GM18507 (cell line): ENCODE measurements at regions not wholly inside any gene's neighbourhood (a gene's known extent, or its start where the extent isn't known, plus 50 kb on each side); places are given as distances from the start of the nearest gene placed in this dataset.

ENCODE experiments used
- DNase-seq: peaks from one replicate; pipeline ENCODE4 v3.0.0; 2011; ENCODE audit warnings: low read depth; ENCODE audit not compliant: insufficient read length; ENCODE audit errors: extremely low spot score
- FAIRE-seq: peaks from 2 replicates; lab custom pipeline; 2011; peaks lifted over from hg19 to GRCh38; lab: Jason Lieb, UNC

DNA sequence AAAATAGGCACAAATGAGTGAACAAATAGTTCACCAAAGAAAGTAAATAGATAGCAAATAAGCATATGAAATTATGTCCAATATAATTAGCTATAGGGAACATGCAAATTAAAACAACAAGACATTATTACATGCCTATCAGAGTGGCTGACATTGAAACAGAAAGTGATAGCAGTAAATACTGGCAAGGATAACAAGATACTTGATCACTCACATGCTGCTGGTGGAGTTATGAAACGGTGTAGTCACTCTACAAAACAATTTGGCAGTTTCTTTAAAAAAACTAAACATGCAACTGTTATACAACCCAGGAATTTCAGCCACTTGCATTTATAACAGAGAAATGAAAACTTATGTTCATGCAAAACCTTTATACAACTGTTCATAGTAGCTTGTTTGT lies 439.2 kb upstream of the ACVR2A start:
- FAIRE-seq (no peak), DNase-seq (no peak)

DNA sequence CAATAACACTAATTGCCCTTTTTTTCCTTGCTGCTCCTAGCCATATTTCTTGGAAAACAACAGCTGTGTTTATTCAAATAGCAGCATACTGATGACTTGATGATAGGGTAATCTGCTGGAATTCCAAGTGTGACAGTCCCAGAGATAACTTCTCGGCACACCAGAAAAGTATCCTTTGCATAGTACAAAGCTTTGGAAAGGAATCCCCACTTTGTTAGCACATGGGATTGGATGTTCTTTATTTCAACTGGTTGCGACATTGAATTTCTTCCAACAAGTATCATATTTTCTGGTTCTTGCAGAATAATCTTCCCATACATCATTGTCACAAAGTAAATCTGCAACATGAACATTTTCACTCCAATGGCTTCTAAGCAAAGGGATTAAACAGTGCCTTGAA lies 445.8 kb upstream of the ACVR2A start:
- DNase-seq (no peak), FAIRE-seq (no peak)

DNA sequence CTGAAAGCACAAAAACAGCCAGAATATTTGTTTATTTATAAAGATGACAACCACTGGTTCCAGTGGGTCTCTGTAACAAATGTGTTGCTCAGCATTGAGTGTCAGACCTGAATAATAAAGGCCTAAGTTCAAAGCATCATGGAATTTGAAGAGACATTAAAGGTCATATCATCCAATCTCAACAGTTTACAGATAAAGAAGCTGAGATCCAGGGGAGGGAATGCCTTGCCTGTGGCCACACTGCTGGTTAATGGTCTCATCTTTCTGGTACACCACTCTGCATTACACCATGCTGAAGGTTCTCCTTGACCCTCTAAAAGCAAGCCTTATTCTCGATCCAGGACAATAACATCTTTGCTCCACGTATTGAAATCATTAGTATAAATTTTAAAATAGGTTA lies 446.5 kb upstream of the ACVR2A start:
- no peak for DNase-seq
- FAIRE-seq: no peak

- no peak for FAIRE-seq
These were observed 447.9 kb upstream of the ACVR2A start for GRCh38 chr2:147396890-147397289.

GRCh38 chr2:147394179-147394790 lies 450.5 kb upstream of the ACVR2A start:
- DNase-seq: no peak
- FAIRE-seq: no peak

More at GRCh38 chr2:147396890-147397289, 447.9 kb upstream of the ACVR2A start:
- DNase-seq: no peak

DNA sequence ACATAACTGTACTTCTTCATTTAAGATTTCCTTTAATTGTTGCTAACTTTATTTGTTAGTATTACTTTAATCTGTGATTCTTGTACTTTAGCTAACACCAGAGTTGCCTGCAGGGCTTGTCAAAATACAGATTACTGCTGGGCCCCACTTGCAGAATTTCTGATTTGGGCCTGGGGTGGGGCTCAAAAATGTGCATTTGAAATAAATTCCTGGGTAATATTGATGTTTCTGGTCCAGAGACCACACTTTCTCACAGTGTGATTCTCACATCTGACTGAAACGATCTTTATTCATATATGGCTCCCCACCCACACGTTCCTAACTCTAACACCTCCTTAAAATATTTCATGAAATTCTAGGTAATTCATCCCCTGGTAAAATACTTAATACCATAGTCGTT lies 452.6 kb upstream of the ACVR2A start:
- FAIRE-seq (no peak), DNase-seq (no peak)

GRCh38 chr2:147390475-147390874 lies 454.4 kb upstream of the ACVR2A start:
- no peak for DNase-seq
- FAIRE-seq: no peak

DNA sequence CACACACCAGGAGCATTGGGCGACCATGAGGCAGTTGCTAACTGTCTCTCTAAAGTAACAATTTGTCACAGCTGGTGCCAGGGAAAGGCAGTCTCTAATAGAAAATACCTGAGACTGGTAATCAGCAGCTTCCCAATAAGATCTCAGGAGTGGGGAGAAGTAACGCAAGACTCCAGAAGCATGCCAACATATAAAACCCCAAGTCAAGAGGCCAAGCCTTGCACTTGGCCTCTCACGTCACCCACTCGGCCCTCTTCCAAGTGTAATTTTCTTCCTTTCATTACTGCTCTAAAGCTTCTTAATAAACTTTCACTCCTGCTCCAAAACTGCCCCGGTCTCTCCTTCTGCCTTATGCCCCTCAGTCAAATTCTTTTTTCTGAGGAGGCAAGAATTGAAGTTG lies 455.6 kb upstream of the ACVR2A start:
- FAIRE-seq (no peak), DNase-seq (no peak)

- FAIRE-seq (no peak), DNase-seq (no peak)
These were observed 456.6 kb upstream of the ACVR2A start for GRCh38 chr2:147388217-147388616.

DNA sequence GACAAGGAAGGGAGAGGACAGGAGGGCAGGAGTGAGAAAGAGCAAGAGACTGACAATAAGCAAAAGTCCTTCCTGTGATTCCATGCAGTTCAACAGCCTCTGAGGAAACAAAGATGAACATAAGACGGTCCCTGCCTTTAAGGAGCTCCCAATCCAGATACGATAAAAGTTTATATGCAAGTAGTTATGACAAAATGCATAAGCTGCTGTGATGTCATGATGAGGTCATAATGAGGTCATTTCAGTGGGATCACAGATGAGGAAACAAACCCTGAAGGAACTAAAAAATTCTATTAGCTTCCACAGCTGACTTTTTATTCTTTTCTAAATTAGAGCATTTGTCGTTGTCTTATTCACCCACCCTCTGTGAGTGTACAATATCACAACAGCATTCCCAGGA lies 458.5 kb upstream of the ACVR2A start:
- DNase-seq (no peak), FAIRE-seq (no peak)

- FAIRE-seq (no peak), DNase-seq (no peak)
These were observed 459.2 kb upstream of the ACVR2A start for GRCh38 chr2:147385600-147385999.

- DNase-seq: no peak
- no peak for FAIRE-seq
These were observed 460.2 kb upstream of the ACVR2A start for GRCh38 chr2:147384659-147385058.

DNA sequence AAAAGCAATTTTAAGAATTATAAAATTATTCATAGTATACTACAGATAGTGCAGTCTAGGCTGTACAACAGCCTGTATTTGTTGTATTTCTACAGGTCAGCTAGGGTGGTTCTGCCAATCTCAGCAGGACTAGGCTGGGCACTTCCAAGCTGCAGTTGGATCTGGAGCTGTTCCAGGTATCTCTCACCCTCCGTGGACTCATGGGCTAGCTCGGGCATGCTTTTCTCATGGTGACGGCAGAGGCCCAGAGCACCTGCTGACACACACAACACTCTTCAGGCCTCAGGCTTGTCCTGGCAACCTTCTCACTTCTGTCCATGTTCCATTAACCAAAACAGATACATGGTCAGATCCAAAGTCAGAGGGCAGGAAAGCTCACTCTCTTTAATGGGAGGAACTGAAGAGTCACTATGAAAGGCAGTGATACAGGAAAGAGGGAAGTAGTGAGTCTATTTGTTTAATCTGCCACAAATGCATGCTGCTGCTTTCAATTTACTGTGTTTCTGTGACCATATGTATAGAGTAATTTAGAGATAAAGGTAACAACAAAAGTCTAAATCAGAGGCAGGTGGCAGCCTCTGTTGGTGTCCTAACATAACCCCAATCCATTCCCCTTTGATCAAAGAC lies 462.4 kb upstream of the ACVR2A start:
- FAIRE-seq: no peak

GRCh38 chr2:147378403-147378802 lies 466.4 kb upstream of the ACVR2A start:
- no peak for DNase-seq
- no peak for FAIRE-seq

More for the DNA sequence above, 462.4 kb upstream of the ACVR2A start:
- no peak for DNase-seq

DNA sequence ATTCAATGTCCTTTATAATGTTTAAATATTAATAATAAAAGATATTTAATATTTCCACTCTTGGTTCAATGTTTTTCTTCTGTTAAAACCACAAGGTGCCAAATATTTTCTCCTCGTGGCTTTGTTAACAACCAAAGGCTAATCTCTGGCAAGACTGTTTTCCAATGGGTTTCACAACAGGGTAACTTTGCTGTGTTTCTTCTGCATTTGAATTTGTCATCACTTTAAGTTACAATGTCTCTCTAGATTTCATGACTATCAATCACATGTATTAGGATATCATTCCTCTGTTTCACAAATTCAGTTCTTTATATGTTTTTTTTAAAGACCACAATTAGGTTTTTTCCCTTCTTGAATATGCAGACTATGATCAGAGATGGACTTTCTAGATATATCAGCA lies 469.8 kb upstream of the ACVR2A start:
- no peak for DNase-seq
- no peak for FAIRE-seq

DNA sequence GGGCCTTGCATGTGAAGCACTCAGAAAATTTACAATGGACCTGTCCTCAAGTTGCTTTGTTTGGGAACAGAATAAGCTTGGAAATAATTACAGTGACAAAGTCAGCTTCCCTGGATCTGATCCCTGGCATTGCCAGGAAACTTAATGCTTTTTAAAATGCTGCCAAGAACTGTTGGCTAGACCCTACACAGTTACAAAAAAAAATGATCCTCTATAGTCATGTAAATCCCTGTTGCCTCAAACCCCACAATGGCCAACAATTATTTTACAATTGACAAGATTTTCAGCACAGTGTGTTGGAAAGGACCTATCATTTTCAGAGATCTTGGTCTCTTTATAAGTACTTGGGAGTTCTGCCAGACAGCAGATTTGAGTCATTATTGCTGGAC lies 470.4 kb upstream of the ACVR2A start:
- no peak for FAIRE-seq
- DNase-seq: no peak

- DNase-seq (no peak), FAIRE-seq (no peak)
These were observed 470.9 kb upstream of the ACVR2A start for GRCh38 chr2:147373800-147374422.

DNA sequence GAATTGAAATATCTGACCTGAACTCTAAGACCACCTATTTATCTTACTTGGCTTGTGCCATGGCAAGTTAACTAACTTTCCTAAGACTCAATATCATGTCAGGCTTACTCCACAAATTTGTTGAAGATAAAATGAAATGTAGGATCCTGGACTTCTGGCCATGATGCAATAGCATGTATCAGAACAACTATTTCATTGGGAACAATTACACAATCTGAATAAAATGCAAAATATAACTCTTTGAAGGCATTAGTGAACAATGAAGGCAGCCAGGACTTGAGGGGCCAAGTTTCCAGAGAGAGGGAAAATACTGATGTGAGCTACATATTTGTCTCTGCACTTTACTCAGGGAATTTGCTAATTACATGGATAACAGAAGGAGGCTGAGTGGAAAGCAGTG lies 476.5 kb upstream of the ACVR2A start:
- DNase-seq: no peak
- no peak for FAIRE-seq

DNA sequence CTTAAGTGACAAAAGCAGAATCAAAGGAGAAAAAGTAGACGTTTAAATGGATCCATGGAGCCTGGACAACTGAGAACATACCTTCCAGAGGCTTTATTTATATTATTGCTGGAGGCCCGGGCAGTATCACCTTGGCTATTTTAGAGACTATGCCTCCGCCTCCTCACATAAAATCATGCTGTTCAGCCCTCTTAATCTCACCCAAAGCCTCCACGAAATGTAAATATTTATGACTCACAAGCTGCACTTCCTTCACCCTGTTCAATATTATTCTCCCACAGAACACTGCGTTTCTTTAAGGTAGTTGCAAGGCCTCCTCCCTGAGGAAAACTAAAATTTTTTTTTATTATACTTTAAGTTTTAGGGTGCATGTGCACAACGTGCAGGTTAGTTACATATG lies 478.6 kb upstream of the ACVR2A start:
- FAIRE-seq: no peak
- no peak for DNase-seq

GRCh38 chr2:147365622-147366021 lies 479.2 kb upstream of the ACVR2A start:
- DNase-seq: no peak
- no peak for FAIRE-seq

GRCh38 chr2:147364597-147364996 lies 480.2 kb upstream of the ACVR2A start:
- FAIRE-seq (peak; percentile 66), DNase-seq (no peak)
